HEK293 (cell line): ENCODE measurements at regions not wholly inside any gene's neighbourhood (a gene's known extent, or its start where the extent isn't known, plus 50 kb on each side); places are given as distances from the start of the nearest gene placed in this dataset.

ENCODE experiments used
- FEZF1 ChIP-seq: fragments of 450-650 bp; formaldehyde crosslinking; IDR thresholded peaks from 2 replicates; pipeline ENCODE4 v1.5.1; 2016; ENCODE audit warnings: missing biosample characterization, missing genetic modification characterization
- HIC1 ChIP-seq: fragments of 450-650 bp; formaldehyde crosslinking; IDR thresholded peaks from 2 replicates; pipeline ENCODE4 v1.5.1; 2016; ENCODE audit warnings: missing biosample characterization, missing genetic modification characterization
- KLF8 ChIP-seq: fragments of 450-650 bp; formaldehyde crosslinking; IDR thresholded peaks from 2 replicates; pipeline ENCODE4 v1.5.1; 2016; ENCODE audit warnings: missing biosample characterization, missing genetic modification characterization
- PBX3 ChIP-seq: sonication (generic); formaldehyde crosslinking; IDR thresholded peaks from 2 replicates; pipeline ENCODE4 v1.8.1; 2022; ENCODE audit warnings: mild to moderate bottlenecking, moderate library complexity, missing genetic modification reagents
- PRDM1 ChIP-seq: fragments of 450-650 bp; formaldehyde crosslinking; IDR thresholded peaks from 2 replicates; pipeline ENCODE4; 2016; ENCODE audit warnings: missing biosample characterization, missing genetic modification characterization
- YY1 ChIP-seq: fragments of 450-650 bp; formaldehyde crosslinking; IDR thresholded peaks from 2 replicates; pipeline ENCODE4 v1.5.1; 2018; ENCODE audit warnings: missing biosample characterization, missing genetic modification characterization
- ZFP3 ChIP-seq: fragments of 450-650 bp; formaldehyde crosslinking; IDR thresholded peaks from 2 replicates; pipeline ENCODE4 v1.5.1; 2016; ENCODE audit warnings: low read depth, missing biosample characterization, missing genetic modification characterization
- ZFP69B ChIP-seq: fragments of 450-650 bp; formaldehyde crosslinking; IDR thresholded peaks from 2 replicates; pipeline ENCODE4 v1.5.1; 2016; ENCODE audit warnings: missing biosample characterization, missing genetic modification characterization
- ZNF148 ChIP-seq: fragments of 450-650 bp; formaldehyde crosslinking; IDR thresholded peaks from 2 replicates; pipeline ENCODE4 v1.5.0; 2017; ENCODE audit warnings: missing biosample characterization, missing genetic modification characterization, borderline replicate concordance
- ZNF214 ChIP-seq: fragments of 450-650 bp; formaldehyde crosslinking; IDR thresholded peaks from 2 replicates; pipeline ENCODE4 v1.5.1; 2017; ENCODE audit warnings: missing biosample characterization, mild to moderate bottlenecking, missing genetic modification characterization, borderline replicate concordance
- ZNF26 ChIP-seq: fragments of 450-650 bp; formaldehyde crosslinking; IDR thresholded peaks from 2 replicates; pipeline ENCODE4 v1.5.1; 2016; ENCODE audit warnings: missing biosample characterization, missing genetic modification characterization
- ZNF266 ChIP-seq: fragments of 450-650 bp; formaldehyde crosslinking; IDR thresholded peaks from 2 replicates; pipeline ENCODE4 v1.5.1; 2016; ENCODE audit warnings: missing biosample characterization, missing genetic modification characterization, low read depth
- ZNF280C ChIP-seq: fragments of 450-650 bp; formaldehyde crosslinking; IDR thresholded peaks from 2 replicates; pipeline ENCODE4 v1.5.1; 2016; ENCODE audit warnings: missing biosample characterization, missing genetic modification characterization
- ZNF335 ChIP-seq: fragments of 450-650 bp; formaldehyde crosslinking; conservative IDR thresholded peaks from 2 replicates; pipeline ENCODE4 v1.5.1; 2016; ENCODE audit warnings: missing biosample characterization, missing genetic modification characterization
- ZNF37A ChIP-seq: fragments of 450-650 bp; IDR thresholded peaks from 2 replicates; pipeline ENCODE4 v1.5.1; 2018; ENCODE audit warnings: missing biosample characterization, missing genetic modification characterization
- ZNF513 ChIP-seq: fragments of 450-650 bp; IDR thresholded peaks from 2 replicates; pipeline ENCODE4 v1.5.1; 2018; ENCODE audit warnings: missing biosample characterization, missing genetic modification characterization
- ZNF514 ChIP-seq: fragments of 450-650 bp; formaldehyde crosslinking; IDR thresholded peaks from 2 replicates; pipeline ENCODE4 v1.5.1; 2016; ENCODE audit warnings: missing biosample characterization, missing genetic modification characterization
- ZNF518A ChIP-seq: fragments of 450-650 bp; formaldehyde crosslinking; conservative IDR thresholded peaks from 2 replicates; pipeline ENCODE4 v1.5.1; 2016; ENCODE audit warnings: low read depth, missing biosample characterization, missing genetic modification characterization
- ZNF561 ChIP-seq: fragments of 450-650 bp; IDR thresholded peaks from 2 replicates; pipeline ENCODE4 v1.5.1; 2018; ENCODE audit warnings: missing biosample characterization, missing genetic modification characterization, borderline replicate concordance
- ZNF660 ChIP-seq: fragments of 450-650 bp; IDR thresholded peaks from 2 replicates; pipeline ENCODE4 v1.5.1; 2018; ENCODE audit warnings: missing biosample characterization, mild to moderate bottlenecking, missing genetic modification characterization
- ZNF792 ChIP-seq: fragments of 450-650 bp; formaldehyde crosslinking; IDR thresholded peaks from 2 replicates; pipeline ENCODE4 v1.5.1; 2016; ENCODE audit warnings: missing biosample characterization, missing genetic modification characterization
- ZSCAN18 ChIP-seq: fragments of 450-650 bp; formaldehyde crosslinking; IDR thresholded peaks from 2 replicates; pipeline ENCODE4 v1.5.1; 2016; ENCODE audit warnings: missing biosample characterization, missing genetic modification characterization

GRCh38 chr2:150133623-150134022 is 353.8 kb downstream of the RND3 start (continued):
- TF ChIP-seq ZNF280C (tag by site-specific recombination) (no peak), ZNF266 (tag by site-specific recombination) (no peak), ZNF792 (tag by site-specific recombination) (no peak), ZNF561 (tag by site-specific recombination) (no peak), FEZF1 (tag by site-specific recombination) (no peak), PRDM1 (peak; percentile 89), YY1 (no peak), ZNF518A (tag by site-specific recombination) (no peak), ZFP69B (no peak), ZNF660 (peak; percentile 65; the same call in 1 of the 2 replicates), PBX3 (no peak), ZNF26 (tag by site-specific recombination) (no peak), ZNF335 (tag by site-specific recombination) (no peak), ZNF514 (tag by site-specific recombination) (no peak), HIC1 (0 out of 2 replicates have a peak, but pooled peaks have one; percentile 13), ZNF37A (tag by site-specific recombination) (no peak), ZNF513 (tag by site-specific recombination) (no peak), ZFP3 (tag by site-specific recombination) (no peak), ZNF214 (no peak), ZNF148 (tag by site-specific recombination) (no peak), KLF8 (peak; percentile 41; the same call in 1 of the 2 replicates), ZSCAN18 (tag by site-specific recombination) (no peak)
